Coronary artery (tissue), 2 donors: ENCODE measurements at regions not wholly inside any gene's neighbourhood (a gene's known extent, or its start where the extent isn't known, plus 50 kb on each side); places are given as distances from the start of the nearest gene placed in this dataset.

Experiments
- DNase-seq: peaks from one replicate; pipeline ENCODE4 v3.0.0-alpha.2; 2017; ENCODE audit warnings: low spot score
- H3K27ac ChIP-seq, 2 donors: fragments of 200-600 bp; sonication (generic); one replicate each; pipeline ENCODE4 v1.5.1; 2016 to 2019
- H3K4me3 ChIP-seq: fragments of 200-600 bp; sonication (generic); 2 replicates; pipeline ENCODE4 v1.5.1; 2016; ENCODE audit warnings: mild to moderate bottlenecking, moderate library complexity
- TF ChIP-seq, protein P1 (sequence below): fragments of 200-600 bp; sonication (generic); IDR thresholded peaks from one replicate; pipeline ENCODE4 v1.5.1; 2019; ENCODE audit warnings: antibody characterized with exemption

DNA sequence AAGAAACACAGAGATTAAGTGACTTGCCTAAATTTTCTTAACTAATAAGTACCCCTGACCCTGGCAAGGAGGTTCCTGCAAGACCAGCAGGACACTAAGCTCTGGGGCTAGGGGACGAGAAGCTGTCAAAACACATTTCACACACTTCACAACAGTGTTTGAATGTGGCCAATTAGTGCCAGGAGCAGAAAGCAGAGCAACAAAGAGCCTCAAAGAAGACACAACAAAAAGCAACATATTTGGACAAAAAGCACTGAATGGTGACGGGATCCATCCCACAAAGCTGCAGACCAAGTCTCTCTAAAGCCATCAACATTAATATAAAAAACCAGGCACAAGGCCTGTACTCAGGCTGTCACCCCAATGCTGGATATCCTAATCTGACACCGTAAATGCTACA lies 361.9 kb upstream of the RASGEF1B start:
- Histone ChIP-seq H3K27ac (no peak overlapping the region), H3K4me3 (no peak overlapping the region)
- TF ChIP-seq, protein P1, sequence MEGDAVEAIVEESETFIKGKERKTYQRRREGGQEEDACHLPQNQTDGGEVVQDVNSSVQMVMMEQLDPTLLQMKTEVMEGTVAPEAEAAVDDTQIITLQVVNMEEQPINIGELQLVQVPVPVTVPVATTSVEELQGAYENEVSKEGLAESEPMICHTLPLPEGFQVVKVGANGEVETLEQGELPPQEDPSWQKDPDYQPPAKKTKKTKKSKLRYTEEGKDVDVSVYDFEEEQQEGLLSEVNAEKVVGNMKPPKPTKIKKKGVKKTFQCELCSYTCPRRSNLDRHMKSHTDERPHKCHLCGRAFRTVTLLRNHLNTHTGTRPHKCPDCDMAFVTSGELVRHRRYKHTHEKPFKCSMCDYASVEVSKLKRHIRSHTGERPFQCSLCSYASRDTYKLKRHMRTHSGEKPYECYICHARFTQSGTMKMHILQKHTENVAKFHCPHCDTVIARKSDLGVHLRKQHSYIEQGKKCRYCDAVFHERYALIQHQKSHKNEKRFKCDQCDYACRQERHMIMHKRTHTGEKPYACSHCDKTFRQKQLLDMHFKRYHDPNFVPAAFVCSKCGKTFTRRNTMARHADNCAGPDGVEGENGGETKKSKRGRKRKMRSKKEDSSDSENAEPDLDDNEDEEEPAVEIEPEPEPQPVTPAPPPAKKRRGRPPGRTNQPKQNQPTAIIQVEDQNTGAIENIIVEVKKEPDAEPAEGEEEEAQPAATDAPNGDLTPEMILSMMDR = no peak
- DNase-seq = no peak

GRCh38 chr4:81828991-81829390 lies 357.3 kb upstream of the RASGEF1B start:
- TF ChIP-seq, protein P1 = no peak

DNA sequence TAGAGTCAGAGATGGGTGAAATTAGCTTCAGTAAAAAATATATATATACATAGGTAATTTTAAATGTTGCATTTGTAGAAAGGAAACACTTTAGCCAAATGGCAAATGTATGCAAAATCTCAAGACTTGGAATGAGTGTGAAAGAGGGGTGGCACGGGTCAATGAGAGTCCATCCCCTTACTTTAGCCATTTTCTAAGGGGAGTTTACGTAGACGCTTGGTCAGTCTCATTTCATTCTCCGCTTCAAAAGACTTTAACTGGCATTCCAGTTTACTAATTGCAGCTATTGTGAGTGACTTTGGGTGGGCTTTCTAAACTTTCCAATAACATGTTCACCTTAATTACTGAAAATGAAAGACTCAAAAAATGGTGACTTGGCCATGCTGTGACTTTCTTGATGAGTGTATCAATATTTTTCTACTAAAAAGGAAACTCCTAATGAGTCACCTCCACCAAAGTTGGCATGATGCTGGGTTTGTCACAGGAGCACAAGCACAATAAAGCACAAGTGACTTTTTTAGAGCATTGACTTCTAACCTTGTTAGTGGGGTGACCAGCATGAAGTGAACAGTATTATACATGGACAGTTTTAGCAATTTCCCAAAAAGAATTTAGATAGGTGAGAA lies 356.0 kb upstream of the RASGEF1B start:
- H3K4me3 ChIP-seq = no peak overlapping the region
- no peak overlapping the region for H3K27ac ChIP-seq
- TF ChIP-seq, protein P1 = no peak
- no peak for DNase-seq

More at GRCh38 chr4:81828991-81829390, 357.3 kb upstream of the RASGEF1B start:
- Histone ChIP-seq H3K27ac (no peak overlapping the region), H3K4me3 (no peak overlapping the region)
- DNase-seq = no peak

DNA sequence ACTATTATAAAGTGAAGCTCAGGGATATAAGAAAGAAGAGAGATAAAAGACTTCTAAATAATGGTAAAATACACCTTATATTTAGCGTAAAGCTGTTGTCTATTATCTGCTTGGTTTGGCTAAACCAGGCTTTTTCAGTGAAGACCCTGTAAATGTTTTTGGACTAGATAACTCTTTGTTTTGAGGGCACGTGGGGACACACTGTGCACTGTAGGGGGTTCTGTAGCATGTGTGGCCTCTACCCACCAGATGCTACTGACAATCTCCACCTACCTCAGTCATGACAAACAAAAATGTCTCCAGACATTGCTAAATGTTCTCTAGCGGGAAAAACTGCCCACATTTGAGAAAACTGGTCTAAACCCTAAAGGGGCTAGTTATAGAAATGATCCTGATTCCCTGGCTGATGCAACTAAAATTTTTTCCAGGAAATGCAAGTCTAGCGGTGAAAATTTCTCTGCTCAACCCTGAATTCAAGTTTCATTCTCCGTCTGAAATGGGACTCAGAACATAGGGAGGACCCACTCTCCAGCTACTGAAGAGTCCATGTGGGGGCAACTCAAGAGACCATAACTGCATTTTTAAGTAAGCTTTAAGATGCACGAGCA lies 355.2 kb upstream of the RASGEF1B start:
- DNase-seq = no peak
- TF ChIP-seq, protein P1 = no peak
- H3K4me3 ChIP-seq = no peak overlapping the region
- H3K27ac ChIP-seq = no peak overlapping the region

GRCh38 chr4:81826335-81826734 lies 354.6 kb upstream of the RASGEF1B start:
- TF ChIP-seq, protein P1 = no peak
- no peak overlapping the region for H3K4me3 ChIP-seq
- no peak overlapping the region for H3K27ac ChIP-seq
- no peak for DNase-seq

- TF ChIP-seq, protein P1 = no peak
- no peak overlapping the region for H3K27ac ChIP-seq
- no peak for DNase-seq
- no peak overlapping the region for H3K4me3 ChIP-seq
These were observed 346.7 kb upstream of the RASGEF1B start for GRCh38 chr4:81818385-81818920.
